MCF 10A (cell line): ENCODE measurements at regions not wholly inside any gene's neighbourhood (a gene's known extent, or its start where the extent isn't known, plus 50 kb on each side); places are given as distances from the start of the nearest gene placed in this dataset.
"Not testable (repeated sequence)": the region's sequence is repeated elsewhere in the genome, so short reads cannot be mapped to it uniquely, and the experiment has no call there.

Source experiments
- BruUV-seq: library from RNA; stranded (reverse); fragments of 400-500 nt; replicated peaks from 2 replicates; lab custom pipeline; 2021; lab: Mats Ljungman, UMichigan
- CTCF ChIA-PET: fragments of 300-600 bp; sonication (Branson Sonifier 250); formaldehyde crosslinking; extraction: SDS; loops from one replicate; lab custom pipeline; 2021; ENCODE audit warnings: antibody characterized with exemption, inconsistent platforms; lab: Yijun Ruan, JAX
- POLR2A ChIA-PET: fragments of 300-600, 350-650 bp; sonication (Branson Sonifier 250); formaldehyde crosslinking; extraction: SDS; loops from one replicate; lab custom pipeline; 2020; ENCODE audit warnings: antibody characterized with exemption, inconsistent platforms; lab: Yijun Ruan, JAX
- DNase-seq: peaks from one replicate; pipeline ENCODE4 v3.0.0-alpha.2; 2018; ENCODE audit not compliant: unreplicated experiment
- H3K27ac Mint-ChIP-seq: one replicate; pipeline ENCODE4 v1.8.0; 2022; ENCODE audit warnings: mild to moderate bottlenecking, low read depth, mixed read lengths; ENCODE audit not compliant: unreplicated experiment
- H3K27me3 Mint-ChIP-seq: one replicate; pipeline ENCODE4 v1.8.0; 2022; ENCODE audit warnings: mixed read lengths; ENCODE audit not compliant: insufficient read depth, unreplicated experiment
- H3K36me3 Mint-ChIP-seq: one replicate; pipeline ENCODE4 v1.8.0; 2022; ENCODE audit warnings: mild to moderate bottlenecking, moderate library complexity, mixed read lengths; ENCODE audit not compliant: insufficient read depth, unreplicated experiment
- H3K4me1 Mint-ChIP-seq: one replicate; pipeline ENCODE4 v1.8.0; 2022; ENCODE audit warnings: mixed read lengths; ENCODE audit not compliant: insufficient read depth, unreplicated experiment
- H3K4me3 Mint-ChIP-seq: one replicate; pipeline ENCODE4 v1.8.0; 2022; ENCODE audit warnings: mild to moderate bottlenecking, moderate library complexity, mixed read lengths; ENCODE audit not compliant: unreplicated experiment
- H3K9me3 Mint-ChIP-seq: one replicate; pipeline ENCODE4 v1.8.0; 2022; ENCODE audit warnings: mixed read lengths; ENCODE audit not compliant: unreplicated experiment
- intact Hi-C: fragments of 100-400 bp; cut with micrococcal nuclease; formaldehyde crosslinking; loops from 2 replicates; pipeline ENCODE4 v1.14.1; 2022
- TF ChIP-seq, protein P1 (sequence below): fragments of 200-600 bp; IDR thresholded peaks from one replicate; pipeline ENCODE4 v1.8.0; 2022; ENCODE audit warnings: antibody characterized with exemption, mild to moderate bottlenecking; ENCODE audit not compliant: unreplicated experiment

DNA sequence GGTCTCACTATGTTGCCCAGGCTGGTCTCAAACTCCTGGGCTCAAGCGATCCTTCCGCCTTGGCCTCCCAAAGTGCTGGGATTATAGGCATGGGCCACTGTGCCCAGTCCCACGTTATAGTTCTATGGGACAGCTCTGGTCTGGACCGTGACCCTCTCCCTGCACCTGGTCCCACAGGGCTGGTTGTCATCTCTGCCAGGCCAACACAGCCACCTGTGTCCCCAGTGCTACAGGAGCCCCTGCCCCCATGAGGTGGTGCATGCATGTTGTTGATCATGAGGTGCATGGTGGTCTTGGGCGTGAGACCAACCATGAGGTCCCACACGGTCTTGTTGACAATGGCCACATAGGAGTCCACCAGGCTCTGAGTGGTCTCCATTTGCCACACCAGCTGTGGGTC, 51.0 kb upstream of the UBE2Q2 start:
- H3K9me3 Mint-ChIP-seq, BruUV-seq, H3K4me1 Mint-ChIP-seq, DNase-seq, H3K36me3 Mint-ChIP-seq, H3K27me3 Mint-ChIP-seq, CTCF ChIA-PET, intact Hi-C loops, H3K4me3 Mint-ChIP-seq, H3K27ac Mint-ChIP-seq, POLR2A ChIA-PET: not testable (repeated sequence)

DNA sequence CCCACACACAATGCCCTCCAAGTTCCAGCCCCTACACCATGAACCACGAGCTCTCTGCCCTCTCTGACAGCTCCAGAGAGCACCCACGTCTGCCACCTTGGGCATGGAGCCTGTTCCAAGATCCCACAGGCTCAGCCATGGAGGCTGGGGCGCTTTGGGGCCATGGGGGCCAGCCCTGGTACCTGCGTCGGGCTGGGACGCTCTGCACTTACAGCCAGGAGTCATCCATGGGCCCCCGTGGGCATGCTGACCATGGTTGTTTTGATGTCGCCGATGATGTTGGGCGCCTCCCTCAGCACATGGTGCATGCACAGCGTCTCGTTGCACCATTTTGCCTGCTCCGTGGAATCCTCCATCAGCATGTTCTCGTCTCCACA, 51.9 kb upstream of the UBE2Q2 start:
- BruUV-seq: no TSS peak
- ChIA-PET POLR2A (no interaction called here), CTCF (no interaction called here)
- H3K4me1 Mint-ChIP-seq: no peaks in the 10 kb centered on the region
- H3K9me3 Mint-ChIP-seq: no peaks in the 10 kb centered on the region
- DNase-seq: no peak
- no peak overlapping the region for H3K4me3 Mint-ChIP-seq
- TF ChIP-seq, protein P1, sequence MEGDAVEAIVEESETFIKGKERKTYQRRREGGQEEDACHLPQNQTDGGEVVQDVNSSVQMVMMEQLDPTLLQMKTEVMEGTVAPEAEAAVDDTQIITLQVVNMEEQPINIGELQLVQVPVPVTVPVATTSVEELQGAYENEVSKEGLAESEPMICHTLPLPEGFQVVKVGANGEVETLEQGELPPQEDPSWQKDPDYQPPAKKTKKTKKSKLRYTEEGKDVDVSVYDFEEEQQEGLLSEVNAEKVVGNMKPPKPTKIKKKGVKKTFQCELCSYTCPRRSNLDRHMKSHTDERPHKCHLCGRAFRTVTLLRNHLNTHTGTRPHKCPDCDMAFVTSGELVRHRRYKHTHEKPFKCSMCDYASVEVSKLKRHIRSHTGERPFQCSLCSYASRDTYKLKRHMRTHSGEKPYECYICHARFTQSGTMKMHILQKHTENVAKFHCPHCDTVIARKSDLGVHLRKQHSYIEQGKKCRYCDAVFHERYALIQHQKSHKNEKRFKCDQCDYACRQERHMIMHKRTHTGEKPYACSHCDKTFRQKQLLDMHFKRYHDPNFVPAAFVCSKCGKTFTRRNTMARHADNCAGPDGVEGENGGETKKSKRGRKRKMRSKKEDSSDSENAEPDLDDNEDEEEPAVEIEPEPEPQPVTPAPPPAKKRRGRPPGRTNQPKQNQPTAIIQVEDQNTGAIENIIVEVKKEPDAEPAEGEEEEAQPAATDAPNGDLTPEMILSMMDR: no peak
- intact Hi-C loops: no loop called here
- peaks cover 4% of the 10 kb centered on the region for H3K27me3 Mint-ChIP-seq
- no peak overlapping the region for H3K27ac Mint-ChIP-seq
- H3K36me3 Mint-ChIP-seq: no peaks in the 10 kb centered on the region

DNA sequence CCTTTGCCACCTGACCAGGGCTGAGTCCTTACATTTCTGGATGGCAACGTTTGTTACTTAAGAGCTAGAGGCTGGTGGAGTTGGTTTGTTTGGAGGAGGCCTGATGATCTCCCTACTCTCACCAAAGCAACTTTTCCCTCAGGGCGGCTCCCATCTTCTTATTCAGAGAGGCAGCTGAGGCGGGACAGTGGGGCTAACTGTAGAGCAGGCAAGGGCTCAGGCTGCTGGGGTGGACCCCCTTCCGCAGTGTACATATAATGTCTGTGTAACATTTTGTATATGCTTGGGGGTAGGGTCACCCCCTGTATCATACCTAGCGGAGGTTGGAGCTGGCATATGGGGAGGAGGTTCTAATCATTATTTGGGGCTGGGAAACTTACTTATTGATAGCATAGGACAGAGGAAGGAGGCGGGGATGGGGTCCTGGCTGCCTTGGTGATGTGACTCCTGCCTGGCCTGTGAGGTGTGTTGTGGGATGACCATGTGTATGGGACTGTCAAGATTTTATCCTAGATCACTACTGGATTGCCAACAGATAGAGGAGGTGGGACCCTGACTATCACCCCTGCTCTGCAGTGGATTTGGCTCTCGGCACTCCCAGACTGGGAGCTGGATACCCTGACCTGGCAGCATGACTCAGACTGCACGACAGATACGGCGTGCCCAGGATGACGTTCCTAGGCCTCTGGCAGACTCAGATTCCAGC, 52.5 kb upstream of the UBE2Q2 start:
- intact Hi-C loops: no loop called here
- no peaks in the 10 kb centered on the region for H3K9me3 Mint-ChIP-seq
- DNase-seq: no peak
- H3K36me3 Mint-ChIP-seq: no peaks in the 10 kb centered on the region
- H3K4me1 Mint-ChIP-seq: no peaks in the 10 kb centered on the region
- no peak overlapping the region for H3K4me3 Mint-ChIP-seq
- H3K27ac Mint-ChIP-seq: no peak overlapping the region
- ChIA-PET POLR2A (no interaction called here), CTCF (no interaction called here)
- no TSS peak for BruUV-seq
- H3K27me3 Mint-ChIP-seq: peaks cover 10% of the 10 kb centered on the region
- TF ChIP-seq, protein P1: no peak

DNA sequence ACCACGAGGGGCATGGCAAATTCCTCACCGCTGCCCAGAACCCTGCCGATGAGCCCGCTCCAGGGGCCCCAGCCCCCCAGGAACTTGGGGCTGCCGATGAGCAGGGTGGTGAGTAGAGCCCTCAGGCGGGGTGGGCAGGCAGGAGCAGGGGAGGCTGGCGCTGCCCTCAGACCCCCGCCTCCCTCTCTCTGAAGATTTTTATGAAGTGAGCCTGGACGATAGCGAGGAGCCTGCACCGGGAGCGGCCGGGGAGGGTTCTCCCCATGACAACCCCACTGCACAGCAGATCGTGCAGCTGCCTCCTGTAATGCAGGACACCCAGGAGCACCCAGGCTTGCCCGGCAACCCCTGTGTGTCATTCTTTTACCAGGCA, 56.7 kb upstream of the UBE2Q2 start:
- H3K27me3 Mint-ChIP-seq: peaks cover 34% of the 10 kb centered on the region
- CTCF ChIA-PET: interaction anchor here (0.6 kb wide), 3 partner anchors 31 to 1153 kb away, joined by 3 to 5 read pairs (median 4); no protein-coding TSS in a partner anchor
- DNase-seq: no peak

More for the DNA sequence above, 56.7 kb upstream of the UBE2Q2 start:
- TF ChIP-seq, protein P1: no peak
- no peak overlapping the region for H3K27ac Mint-ChIP-seq
- no peaks in the 10 kb centered on the region for H3K4me1 Mint-ChIP-seq
- H3K4me3 Mint-ChIP-seq: no peak overlapping the region
- H3K36me3 Mint-ChIP-seq: peaks cover 7% of the 10 kb centered on the region
- BruUV-seq: no TSS peak
- intact Hi-C loops: no loop called here
- POLR2A ChIA-PET: no interaction called here
- no peaks in the 10 kb centered on the region for H3K9me3 Mint-ChIP-seq
